SU-DHL-6 (cell line): ENCODE measurements at regions not wholly inside any gene's neighbourhood (a gene's known extent, or its start where the extent isn't known, plus 50 kb on each side); places are given as distances from the start of the nearest gene placed in this dataset.

Source experiments
- H2AFZ ChIP-seq: fragments of 200-600 bp; sonication (generic); 2 replicates; pipeline ENCODE4 v1.6.1; 2014; ENCODE audit warnings: low read depth, mild to moderate bottlenecking, moderate library complexity, mixed read lengths, antibody characterized with exemption, low read length; ENCODE audit not compliant: severe bottlenecking
- H3F3A ChIP-seq: fragments of 200-600 bp; shearing (Covaris generic); 2 replicates; pipeline ENCODE4 v1.6.0; 2016; ENCODE audit warnings: antibody characterized with exemption, mild to moderate bottlenecking; ENCODE audit not compliant: insufficient read depth
- H3K27ac ChIP-seq: fragments of 200-600 bp; sonication (generic); 2 replicates; pipeline ENCODE4 v1.5.1; 2016; ENCODE audit warnings: low read depth, mild to moderate bottlenecking, low read length, moderate library complexity, mixed read lengths
- H3K27me3 ChIP-seq: fragments of 200-600 bp; sonication (generic), shearing (Covaris generic); 2 replicates; pipeline ENCODE4 v1.6.0; 2014; ENCODE audit warnings: mild to moderate bottlenecking, low read length
- H3K36me3 ChIP-seq: fragments of 200-600 bp; sonication (generic); 2 replicates; pipeline ENCODE4 v1.6.1; 2014; ENCODE audit warnings: mild to moderate bottlenecking, low read length, mixed read lengths
- H3K4me2 ChIP-seq: fragments of 300-600, 200-600 bp; shearing (Covaris generic), sonication (generic); 2 replicates; pipeline ENCODE4 v1.6.0; 2014; ENCODE audit warnings: low read length, low read depth, mild to moderate bottlenecking; ENCODE audit not compliant: poor library complexity, severe bottlenecking
- H3K4me3 ChIP-seq: fragments of 200-600 bp; sonication (generic); 2 replicates; pipeline ENCODE4 v1.5.1; 2014; ENCODE audit warnings: antibody characterized with exemption, low read length, mild to moderate bottlenecking, mixed read lengths; ENCODE audit not compliant: insufficient read depth, poor library complexity, severe bottlenecking
- H3K79me2 ChIP-seq: fragments of 200-600 bp; sonication (generic); 2 replicates; pipeline ENCODE4 v1.6.1; 2014; ENCODE audit warnings: mild to moderate bottlenecking, low read length, moderate library complexity; ENCODE audit not compliant: insufficient read depth
- H3K9ac ChIP-seq: fragments of 200-600 bp; sonication (generic); 2 replicates; pipeline ENCODE4 v1.7.0; 2014; ENCODE audit warnings: mild to moderate bottlenecking, low read length
- H3K9me2 ChIP-seq: fragments of 200-600 bp; sonication (generic); replicated peaks from 2 replicates; pipeline ENCODE4 v1.6.1; 2014; ENCODE audit warnings: low read length; ENCODE audit not compliant: insufficient read depth
- H3K9me3 ChIP-seq: fragments of 200-600 bp; sonication (generic); 2 replicates; pipeline ENCODE4 v1.6.1; 2014; ENCODE audit warnings: low read length, mixed read lengths; ENCODE audit not compliant: insufficient read depth
- H4K20me1 ChIP-seq: fragments of 200-600 bp; sonication (generic); 2 replicates; pipeline ENCODE4 v1.6.1; 2014; ENCODE audit warnings: low read depth, mild to moderate bottlenecking, antibody characterized with exemption, low read length, moderate library complexity, mixed read lengths
- CTCF ChIP-seq: fragments of 200-600 bp; sonication (generic); IDR thresholded peaks from one replicate; pipeline ENCODE4 v1.5.1; 2017; ENCODE audit warnings: antibody characterized with exemption, mild to moderate bottlenecking, low read length, moderate library complexity; ENCODE audit not compliant: insufficient read depth, poor library complexity, severe bottlenecking
- EZH2phosphoT487 ChIP-seq: fragments of 200-600 bp; sonication (generic), shearing (Covaris generic); conservative IDR thresholded peaks from 2 replicates; pipeline ENCODE4 v1.6.1; 2018; ENCODE audit warnings: mild to moderate bottlenecking, antibody characterized with exemption, low read length, moderate library complexity, mixed read lengths

- H3K9me3 ChIP-seq: no peaks in the 10 kb centered on the region
- no peak overlapping the region for H2AFZ ChIP-seq
- H3F3A ChIP-seq: no peaks in the 10 kb centered on the region
- H3K36me3 ChIP-seq: no peaks in the 10 kb centered on the region
- H3K9me2 ChIP-seq: no peaks in the 10 kb centered on the region
- no peak overlapping the region for H3K4me2 ChIP-seq
- TF ChIP-seq EZH2phosphoT487 (no peak), CTCF (no peak)
- no peak overlapping the region for H3K9ac ChIP-seq
- H3K27ac ChIP-seq: no peak overlapping the region
- H3K4me3 ChIP-seq: no peak overlapping the region
- no peaks in the 10 kb centered on the region for H3K27me3 ChIP-seq
- no peaks in the 10 kb centered on the region for H3K79me2 ChIP-seq
- H4K20me1 ChIP-seq: no peaks in the 10 kb centered on the region
Observed at GRCh38 chr11:39078465-39078864, 2381.0 kb downstream of the LRRC4C start.

GRCh38 chr11:39037611-39038010 lies 2421.8 kb downstream of the LRRC4C start:
- Histone ChIP-seq H3K27ac (no peak overlapping the region), H3K4me2 (no peak overlapping the region), H3F3A (no peaks in the 10 kb centered on the region), H3K27me3 (no peaks in the 10 kb centered on the region), H2AFZ (no peak overlapping the region), H3K9ac (no peak overlapping the region), H3K4me3 (no peak overlapping the region), H3K36me3 (no peaks in the 10 kb centered on the region), H4K20me1 (no peaks in the 10 kb centered on the region), H3K9me2 (no peaks in the 10 kb centered on the region), H3K9me3 (no peaks in the 10 kb centered on the region), H3K79me2 (no peaks in the 10 kb centered on the region)
- TF ChIP-seq EZH2phosphoT487 (no peak), CTCF (no peak)

- Histone ChIP-seq H3K9ac (no peak overlapping the region), H3K27me3 (no peaks in the 10 kb centered on the region), H3K9me2 (no peaks in the 10 kb centered on the region), H3F3A (no peaks in the 10 kb centered on the region), H3K9me3 (no peaks in the 10 kb centered on the region), H3K79me2 (no peaks in the 10 kb centered on the region), H3K36me3 (no peaks in the 10 kb centered on the region), H3K27ac (no peak overlapping the region), H2AFZ (no peak overlapping the region), H3K4me2 (no peak overlapping the region), H3K4me3 (no peak overlapping the region), H4K20me1 (no peaks in the 10 kb centered on the region)
- no peak for TF ChIP-seq EZH2phosphoT487
- TF ChIP-seq CTCF: no peak
Observed at GRCh38 chr11:39036021-39036420, 2423.4 kb downstream of the LRRC4C start.
